SU-DHL-6 (cell line): ENCODE measurements at regions not wholly inside any gene's neighbourhood (a gene's known extent, or its start where the extent isn't known, plus 50 kb on each side); places are given as distances from the start of the nearest gene placed in this dataset.

Experiments used
- CTCF ChIP-seq: fragments of 200-600 bp; sonication (generic); IDR thresholded peaks from one replicate; pipeline ENCODE4 v1.5.1; 2017; ENCODE audit warnings: antibody characterized with exemption, mild to moderate bottlenecking, low read length, moderate library complexity; ENCODE audit not compliant: insufficient read depth, poor library complexity, severe bottlenecking
- EZH2phosphoT487 ChIP-seq: fragments of 200-600 bp; sonication (generic), shearing (Covaris generic); conservative IDR thresholded peaks from 2 replicates; pipeline ENCODE4 v1.6.1; 2018; ENCODE audit warnings: mild to moderate bottlenecking, antibody characterized with exemption, low read length, moderate library complexity, mixed read lengths

GRCh38 chr11:15768321-15768720 lies 588.0 kb downstream of the SOX6 start:
- no peak for TF ChIP-seq EZH2phosphoT487
- TF ChIP-seq CTCF, result no peak
